ENCODE measurements at regions not wholly inside any gene's neighbourhood (a gene's known extent, or its start where the extent isn't known, plus 50 kb on each side); places are given as distances from the start of the nearest gene placed in this dataset.

GRCh38 chr2:5392658-5393057, 299.5 kb upstream of the SOX11 start:
- POLR2A ChIA-PET: no interaction called here
- Histone ChIP-seq H3K27me3 (ENCODE audit: control insufficient read depth in 1 of 2, insufficient read depth in 2 of 2, low read length in 2 of 2) (no peaks in the 10 kb centered on the region), H3K36me3 (replicated peaks in 1 of 2; ENCODE audit: control insufficient read depth in 1 of 2, insufficient read depth in 2 of 2, low read length in 2 of 2) (no peaks in the 10 kb centered on the region), H2AFZ (ENCODE audit: low read length) (no peak overlapping the region), H3K4me1 (ENCODE audit: insufficient read depth, low read length) (no peaks in the 10 kb centered on the region), H3K9me3 (ENCODE audit: low read length) (no peaks in the 10 kb centered on the region), H3K9ac (ENCODE audit: insufficient read depth, low read depth, low read length) (no peak overlapping the region), H3K79me2 (ENCODE audit: insufficient read depth, low read length) (no peaks in the 10 kb centered on the region), H3K27ac (ENCODE audit: extremely low read length, insufficient read depth, low read length) (no peak overlapping the region), H4K20me1 (ENCODE audit: insufficient read depth, low read length) (no peaks in the 10 kb centered on the region), H3K4me2 (ENCODE audit: low read depth, low read length) (no peak overlapping the region), H3K4me3 (replicated peaks in 1 of 3; ENCODE audit: insufficient read depth in 1 of 3, low read depth in 2 of 3, low read length in 3 of 3) (no peak overlapping the region)
- 0 out of 2 replicates have a peak, but pooled peaks have one; percentile 28 for TF ChIP-seq ATF7 (IDR thresholded peaks at IDR 0.05)
- no peak for TF ChIP-seq ATF7 (CRISPR knock-in tag; IDR thresholded peaks at IDR 0.05)
- TF ChIP-seq CEBPB (IDR thresholded peaks at IDR 0.05; ENCODE audit: borderline replicate concordance, low read depth, low read length): 0 out of 2 replicates have a peak, but pooled peaks have one; percentile 31
- TF ChIP-seq ATAD3A (CRISPR knock-in tag; IDR thresholded peaks at IDR 0.05): no peak
- FAIRE-seq (no peak), DNase-seq (ENCODE audit: low spot score) (no peak), ATAC-seq (no peak)
- 6% methylated on average over 4 of the region's 4 CpGs for WGBS (ENCODE audit: low lambda C conversion rate)
- CTCF ChIA-PET (ENCODE audit: low intra/inter-chr PET ratio, low total read pairs): no interaction called here
- in situ Hi-C loops (cut with HindIII; ENCODE audit: extremely low pct_ligation_motif_present, low pct_unique_long_range_greater_than_20kb) (no loop called here), intact Hi-C loops (cut with micrococcal nuclease; ENCODE audit: unreplicated experiment) (no loop called here)
- BruUV-seq (replicated peaks): no TSS peak

GRCh38 chr2:5393474-5393873, 298.7 kb upstream of the SOX11 start:
- intact Hi-C loops (cut with micrococcal nuclease; ENCODE audit: unreplicated experiment) (no loop called here), in situ Hi-C loops (cut with HindIII; ENCODE audit: extremely low pct_ligation_motif_present, low pct_unique_long_range_greater_than_20kb) (no loop called here)
- no peaks in the 10 kb centered on the region for H3K36me3 ChIP-seq (replicated peaks in 1 of 2; ENCODE audit: control insufficient read depth in 1 of 2, insufficient read depth in 2 of 2, low read length in 2 of 2)
- TF ChIP-seq SOX5 (CRISPR knock-in tag; IDR thresholded peaks at IDR 0.05; ENCODE audit: borderline replicate concordance): no peak
- TF ChIP-seq POLR2AphosphoS2 (IDR thresholded peaks at IDR 0.05; ENCODE audit: low read depth, low read length): no peak
- TF ChIP-seq ZNF777 (CRISPR knock-in tag; IDR thresholded peaks at IDR 0.05): no peak
- TF ChIP-seq PAF1 (CRISPR knock-in tag; IDR thresholded peaks at IDR 0.05): no peak
- no peak for TF ChIP-seq EP300 (IDR thresholded peaks at IDR 0.05; ENCODE audit: low read depth in 2 of 2, low read length in 2 of 2)
- TF ChIP-seq EP300 (CRISPR knock-in tag; IDR thresholded peaks at IDR 0.05; ENCODE audit: borderline replicate concordance): no peak
- TF ChIP-seq TGIF2 (CRISPR knock-in tag; IDR thresholded peaks at IDR 0.05): no peak
- TF ChIP-seq ZNF761 (CRISPR knock-in tag; conservative IDR thresholded peaks at IDR 0.05): no peak
- no peak for TF ChIP-seq HOXD1 (CRISPR knock-in tag; IDR thresholded peaks at IDR 0.05)
- no peak for TF ChIP-seq SMARCE1 (IDR thresholded peaks at IDR 0.05; ENCODE audit: borderline replicate concordance)
- ChIA-PET POLR2A (no interaction called here), CTCF (ENCODE audit: low intra/inter-chr PET ratio, low total read pairs) (no interaction called here)
- no peak for DNase-seq (ENCODE audit: low spot score)
- no peak overlapping the region for H3K27ac ChIP-seq (ENCODE audit: extremely low read length, insufficient read depth, low read length)
- H3K27me3 ChIP-seq (ENCODE audit: control insufficient read depth in 1 of 2, insufficient read depth in 2 of 2, low read length in 2 of 2): no peaks in the 10 kb centered on the region
- H3K9me3 ChIP-seq (ENCODE audit: low read length): no peaks in the 10 kb centered on the region
- H3K79me2 ChIP-seq (ENCODE audit: insufficient read depth, low read length): no peaks in the 10 kb centered on the region
- no peak overlapping the region for H3K4me2 ChIP-seq (ENCODE audit: low read depth, low read length)
- ATAC-seq: no peak
- 3% methylated on average over 2 of the region's 2 CpGs for WGBS (ENCODE audit: low lambda C conversion rate)
- H4K20me1 ChIP-seq (ENCODE audit: insufficient read depth, low read length): no peaks in the 10 kb centered on the region
- no peak for FAIRE-seq
- no peaks in the 10 kb centered on the region for H3K4me1 ChIP-seq (ENCODE audit: insufficient read depth, low read length)
- H3K4me3 ChIP-seq (replicated peaks in 1 of 3; ENCODE audit: insufficient read depth in 1 of 3, low read depth in 2 of 3, low read length in 3 of 3): no peak overlapping the region
- H2AFZ ChIP-seq (ENCODE audit: low read length): no peak overlapping the region
- BruUV-seq (replicated peaks): no TSS peak
- no peak overlapping the region for H3K9ac ChIP-seq (ENCODE audit: insufficient read depth, low read depth, low read length)
